Testis (tissue), 2 donors: ENCODE measurements at regions not wholly inside any gene's neighbourhood (a gene's known extent, or its start where the extent isn't known, plus 50 kb on each side); places are given as distances from the start of the nearest gene placed in this dataset.

Experiments used
- CTCF ChIP-seq, 3 experiments: fragments of 450-650 bp in 2 of 3; fragments of 200-600 bp in 1 of 3; sonication (generic) in 1 of 3; IDR thresholded peaks; one replicate each; pipeline ENCODE4 v1.5.1; 2016 to 2019; ENCODE audit warnings: antibody characterized with exemption in 3 of 3, mild to moderate bottlenecking in 2 of 3, moderate library complexity in 1 of 3
- POLR2A ChIP-seq: fragments of 450-650 bp; IDR thresholded peaks from one replicate; pipeline ENCODE4 v1.6.1; 2017; ENCODE audit warnings: antibody characterized with exemption, mild to moderate bottlenecking, moderate library complexity

DNA sequence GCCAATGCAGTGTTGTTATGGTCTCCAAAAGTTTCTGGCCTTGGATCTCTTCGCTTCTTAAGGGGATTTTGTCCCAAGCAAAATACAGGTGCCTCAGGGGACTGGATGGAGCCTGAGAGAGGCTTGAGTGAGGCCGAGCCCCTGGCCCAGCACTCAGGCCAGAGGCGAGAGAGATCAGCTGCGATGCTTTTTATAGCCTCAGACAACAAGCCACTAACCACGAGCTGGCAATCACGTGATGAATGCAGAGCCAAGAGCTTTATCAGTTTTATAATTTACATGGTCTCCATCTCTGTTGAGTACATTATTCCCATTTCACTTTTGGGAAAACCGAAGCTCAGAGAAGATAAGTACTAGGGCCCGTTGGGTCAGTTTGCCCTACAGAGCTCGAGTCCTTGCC, 360.0 kb upstream of the CDH5 start:
- TF ChIP-seq POLR2A (no peak), CTCF (IDR thresholded peaks at IDR 0.05) (no peak)
